ENCODE measurements at regions not wholly inside any gene's neighbourhood (a gene's known extent, or its start where the extent isn't known, plus 50 kb on each side); places are given as distances from the start of the nearest gene placed in this dataset.

DNA sequence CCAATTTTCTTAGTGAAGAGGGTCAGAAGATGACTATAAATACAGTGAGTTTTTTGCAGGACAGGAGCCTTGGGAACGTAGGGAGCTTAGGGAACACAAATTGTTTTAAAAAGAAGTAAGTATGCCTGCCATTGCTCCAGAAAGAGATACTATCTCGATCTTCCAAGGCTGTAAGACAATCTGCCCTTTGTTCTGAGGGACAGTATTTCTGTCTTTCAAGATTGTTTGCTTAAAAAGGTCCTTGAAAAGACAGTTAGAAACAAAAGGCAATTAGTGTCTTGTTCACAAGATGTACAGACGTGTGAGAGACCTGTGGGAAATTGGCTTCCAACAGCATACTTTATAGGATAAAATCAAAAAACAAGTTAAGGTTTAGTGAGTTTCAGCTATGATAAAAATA lies 321.2 kb upstream of the FAR2 start:
- FAIRE-seq, result no peak

DNA sequence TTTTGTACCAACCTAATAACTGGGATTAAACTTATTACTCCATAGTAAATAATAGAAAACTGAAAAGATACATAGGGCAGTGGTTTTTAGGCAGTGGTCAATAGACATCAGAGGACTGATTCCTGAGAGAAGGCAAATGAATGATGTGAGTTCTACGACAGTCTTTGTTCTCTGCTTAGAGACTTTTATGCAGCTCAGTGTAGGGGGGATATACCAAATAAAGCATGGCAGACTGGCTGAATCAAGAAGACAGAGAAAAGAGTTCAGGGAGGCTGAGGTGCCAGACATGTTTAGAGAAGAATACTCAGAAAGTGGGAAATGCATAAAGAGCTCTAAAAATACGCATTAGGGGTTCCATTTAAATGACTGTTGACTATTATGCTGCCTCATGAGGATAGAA lies 320.8 kb upstream of the FAR2 start:
- no peak for FAIRE-seq

DNA sequence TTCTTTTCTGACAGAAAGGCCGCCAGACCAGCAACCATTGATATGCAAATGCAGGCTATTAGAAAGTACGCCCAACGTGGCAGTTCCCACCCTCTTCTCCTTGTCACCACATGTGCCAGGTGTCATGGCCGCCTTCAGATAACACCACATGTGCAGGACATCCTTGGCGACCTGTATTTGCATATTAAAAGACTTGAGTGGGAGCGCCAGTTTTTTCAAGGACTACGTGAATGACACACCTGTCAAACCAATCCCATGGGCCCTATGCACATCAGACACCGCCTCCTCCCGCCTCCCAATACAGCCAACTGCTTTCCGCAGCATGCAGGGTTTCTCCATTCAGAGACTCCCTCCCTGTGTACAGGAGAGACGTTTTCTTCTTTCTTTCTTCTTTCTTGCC lies 318.6 kb upstream of the FAR2 start:
- FAIRE-seq, result no peak

DNA sequence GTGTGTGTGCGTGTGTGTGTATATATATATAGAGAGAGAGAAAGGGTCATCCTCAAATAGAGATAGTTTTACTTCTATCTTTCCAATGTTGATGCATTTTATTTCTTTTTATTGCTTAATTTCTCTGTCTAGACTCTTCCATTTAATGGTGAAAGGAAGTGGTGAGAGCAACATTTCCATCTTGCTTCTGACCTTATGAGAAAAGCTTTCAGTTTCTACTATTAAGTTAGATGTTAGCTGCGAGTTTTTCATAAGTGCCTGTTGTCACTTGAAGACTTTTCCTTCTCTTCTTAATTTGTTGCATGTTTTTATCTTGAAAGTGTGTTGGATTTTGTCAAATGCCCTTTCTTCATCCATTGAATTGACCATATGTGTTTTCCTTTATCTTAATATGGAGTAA lies 304.4 kb upstream of the FAR2 start:
- FAIRE-seq, result no peak

DNA sequence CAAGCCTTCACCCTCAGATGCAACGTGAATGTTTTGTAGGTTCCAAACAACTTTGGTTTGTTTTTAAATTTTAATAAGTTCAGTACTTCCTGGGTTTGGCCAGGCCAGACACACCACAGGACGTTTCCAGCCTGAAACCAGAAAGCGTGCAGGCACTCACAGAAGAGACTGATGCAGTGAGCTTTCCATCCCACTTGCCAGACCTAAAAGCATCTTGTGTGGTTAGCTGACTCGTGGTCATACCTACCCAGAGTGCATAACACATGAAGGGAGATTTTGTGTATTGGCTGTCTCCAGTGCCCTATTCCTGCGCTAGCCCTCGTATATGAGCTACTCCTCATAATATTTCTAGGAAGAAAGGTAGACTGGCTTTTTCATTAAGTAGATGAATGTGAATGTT lies 297.3 kb upstream of the FAR2 start:
- FAIRE-seq, result no peak

DNA sequence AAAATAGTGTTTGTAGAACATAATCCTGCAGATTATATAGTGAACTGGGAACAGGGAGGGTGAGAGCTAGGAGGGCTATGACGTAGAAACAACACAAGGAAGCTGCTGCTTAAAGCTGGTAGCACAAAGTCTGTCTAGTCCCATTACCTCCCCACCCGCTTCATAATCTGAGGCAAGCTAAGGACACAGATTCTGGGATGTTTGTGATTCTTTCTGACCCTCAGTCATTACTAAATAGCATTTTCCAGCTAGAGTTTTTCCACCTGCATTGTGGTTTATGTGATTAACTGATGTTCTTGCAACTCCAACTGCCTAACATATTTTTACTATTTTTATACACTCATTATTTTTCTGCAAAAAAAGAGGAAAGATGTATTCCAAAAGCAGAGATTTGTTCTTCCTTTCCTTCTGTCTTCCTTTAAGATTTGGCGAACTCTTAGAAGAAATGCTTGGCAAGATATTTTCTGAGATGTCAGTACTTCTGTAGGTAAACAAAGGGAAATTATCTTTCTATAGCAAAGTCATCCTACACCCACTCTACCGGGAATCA lies 293.2 kb upstream of the FAR2 start:
- no peak for FAIRE-seq

DNA sequence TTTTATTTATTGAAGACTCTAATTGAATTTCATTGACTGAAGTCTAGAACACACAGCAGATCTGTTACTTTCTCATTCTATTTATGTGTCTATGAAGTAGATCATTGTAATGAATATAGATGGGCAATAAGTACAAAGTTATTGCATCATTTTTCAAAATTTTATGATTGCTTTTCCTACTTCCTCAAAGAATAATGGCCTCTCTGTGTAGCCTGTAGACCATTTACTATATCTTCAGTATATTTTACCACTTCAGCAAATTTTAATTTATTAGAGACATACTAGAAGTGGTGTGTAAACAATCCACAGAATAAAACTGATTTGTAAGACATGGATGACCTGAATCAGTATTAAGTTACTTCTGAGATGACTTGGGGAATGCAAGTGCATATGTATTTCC lies 291.7 kb upstream of the FAR2 start:
- no peak for FAIRE-seq

DNA sequence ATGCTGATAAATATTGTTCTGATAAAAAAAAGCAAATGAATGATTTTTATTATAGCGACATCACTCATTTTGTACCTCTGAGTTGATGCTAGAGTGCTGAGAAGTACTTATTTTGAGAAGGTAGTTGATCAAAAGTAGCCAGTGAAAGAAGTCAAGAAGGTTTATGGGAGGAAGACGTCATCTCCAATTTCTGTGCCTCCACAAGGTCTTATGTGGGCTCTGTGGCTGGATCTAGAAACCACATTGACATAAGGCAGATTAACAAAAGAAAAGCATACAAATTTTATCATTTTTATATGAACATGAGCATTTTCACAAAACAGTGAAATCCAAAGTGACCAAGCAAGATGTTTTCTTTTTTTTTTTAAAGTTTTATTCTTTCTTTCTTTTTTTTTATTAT lies 289.5 kb upstream of the FAR2 start:
- no peak for FAIRE-seq

DNA sequence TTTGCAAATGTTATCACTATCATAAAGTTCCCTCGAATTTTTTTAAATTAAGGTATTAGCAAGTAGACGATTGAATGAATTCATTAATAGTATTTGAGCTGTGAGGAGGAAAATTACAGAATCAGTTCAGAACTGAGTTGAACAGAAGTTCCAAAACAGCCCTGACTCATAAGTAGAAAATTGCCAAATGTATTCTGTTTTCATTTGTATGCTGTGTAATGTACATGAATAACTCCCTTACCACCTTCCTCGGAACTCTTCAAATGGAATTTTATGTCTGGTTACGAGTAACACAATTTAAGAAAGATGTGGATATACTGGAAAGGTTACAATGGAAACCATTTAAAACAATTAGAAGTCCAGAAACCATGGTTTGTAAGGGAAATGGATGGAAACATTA lies 283.3 kb upstream of the FAR2 start:
- FAIRE-seq, result no peak

DNA sequence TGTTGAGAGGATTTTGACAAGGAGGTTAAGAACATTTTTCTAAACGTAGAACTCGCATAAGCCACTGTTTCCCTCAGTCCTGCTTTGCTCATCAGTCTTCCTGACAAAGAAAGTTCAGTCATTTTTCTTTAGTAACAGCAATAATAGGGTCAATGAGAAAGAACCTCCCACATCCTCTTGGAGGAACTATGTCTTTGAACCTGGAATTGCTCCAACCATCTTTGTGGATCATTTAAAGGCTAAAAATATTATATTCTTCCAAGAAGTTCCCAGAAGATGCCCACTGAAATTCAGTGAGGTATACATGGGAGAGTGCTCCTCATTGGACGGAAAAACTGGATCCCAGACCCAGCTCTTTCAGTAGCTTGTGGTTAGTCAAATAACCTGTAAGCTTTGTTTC lies 282.8 kb upstream of the FAR2 start:
- FAIRE-seq, result no peak

DNA sequence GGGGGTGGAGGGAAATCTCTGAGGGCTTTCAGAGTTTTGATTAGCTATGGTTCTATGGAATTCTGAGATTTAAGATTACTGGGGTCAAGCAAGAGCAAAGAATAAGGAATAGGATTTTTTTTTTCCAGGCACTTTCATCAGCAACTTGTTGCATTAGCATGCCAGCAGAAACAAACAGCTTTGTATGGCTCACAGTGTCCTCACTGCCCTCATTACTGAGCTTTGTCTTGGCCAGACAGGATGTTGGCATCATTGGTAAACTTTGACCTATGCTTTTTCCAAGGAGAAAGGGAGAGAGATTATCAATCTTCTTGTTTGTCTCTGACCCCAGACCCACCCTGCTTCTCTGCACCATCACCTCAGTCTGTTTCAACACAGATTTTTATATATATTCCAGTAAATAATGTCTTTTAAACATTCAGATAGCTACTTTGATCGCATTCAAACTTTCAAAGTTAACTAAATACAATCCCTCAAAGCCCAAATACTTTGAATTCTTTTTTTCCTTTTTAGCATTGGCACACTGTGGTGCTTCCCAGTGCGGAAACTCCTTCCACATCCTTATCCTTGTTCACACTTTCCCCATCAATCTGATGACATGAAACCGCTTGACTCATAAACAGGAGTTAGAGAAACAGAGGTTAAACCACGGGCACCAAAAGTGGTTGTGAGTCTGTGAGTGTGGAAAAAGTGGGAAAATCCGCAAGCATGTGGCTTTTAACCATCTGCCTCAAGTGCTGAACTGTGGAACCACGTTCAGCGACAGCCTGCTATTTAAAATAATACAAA lies 282.2 kb upstream of the FAR2 start:
- no peak for FAIRE-seq

DNA sequence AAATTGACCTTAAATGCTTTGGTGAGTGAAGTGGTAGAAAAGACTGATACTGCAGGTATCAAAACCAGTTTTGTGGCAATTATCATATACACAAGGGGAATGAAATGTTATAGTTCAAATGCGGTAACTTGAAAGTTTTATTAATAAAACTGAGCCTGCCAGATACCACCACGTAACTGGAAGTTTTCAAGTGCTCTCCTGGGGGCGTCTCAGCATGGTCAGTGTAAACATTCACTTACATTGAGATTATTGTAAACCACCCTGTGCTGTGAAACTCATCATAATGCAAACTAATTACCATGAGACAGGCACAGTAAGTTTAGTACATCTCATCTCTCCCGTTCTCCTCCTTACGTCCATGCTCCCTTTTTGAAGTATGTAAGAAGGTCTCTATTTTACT lies 280.7 kb upstream of the FAR2 start:
- no peak for FAIRE-seq

DNA sequence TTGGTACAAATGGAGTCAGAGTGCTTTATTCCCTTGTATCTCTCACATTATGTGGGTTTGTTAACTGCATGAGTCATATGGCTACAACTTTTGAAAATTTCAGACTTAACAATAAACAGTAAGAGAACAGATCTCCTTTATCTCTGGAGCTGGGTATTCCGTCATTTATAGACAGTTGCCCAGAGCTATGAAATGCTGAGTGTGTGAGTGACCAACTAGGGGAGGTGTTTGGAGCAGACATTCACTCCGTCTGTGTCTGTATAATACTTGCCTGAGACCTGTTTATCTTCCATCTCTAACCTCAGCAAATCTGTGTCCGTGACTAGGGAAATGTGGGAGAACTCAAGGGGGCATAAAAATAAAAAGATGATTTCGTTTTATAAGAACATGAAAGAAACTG lies 279.9 kb upstream of the FAR2 start:
- no peak for FAIRE-seq

DNA sequence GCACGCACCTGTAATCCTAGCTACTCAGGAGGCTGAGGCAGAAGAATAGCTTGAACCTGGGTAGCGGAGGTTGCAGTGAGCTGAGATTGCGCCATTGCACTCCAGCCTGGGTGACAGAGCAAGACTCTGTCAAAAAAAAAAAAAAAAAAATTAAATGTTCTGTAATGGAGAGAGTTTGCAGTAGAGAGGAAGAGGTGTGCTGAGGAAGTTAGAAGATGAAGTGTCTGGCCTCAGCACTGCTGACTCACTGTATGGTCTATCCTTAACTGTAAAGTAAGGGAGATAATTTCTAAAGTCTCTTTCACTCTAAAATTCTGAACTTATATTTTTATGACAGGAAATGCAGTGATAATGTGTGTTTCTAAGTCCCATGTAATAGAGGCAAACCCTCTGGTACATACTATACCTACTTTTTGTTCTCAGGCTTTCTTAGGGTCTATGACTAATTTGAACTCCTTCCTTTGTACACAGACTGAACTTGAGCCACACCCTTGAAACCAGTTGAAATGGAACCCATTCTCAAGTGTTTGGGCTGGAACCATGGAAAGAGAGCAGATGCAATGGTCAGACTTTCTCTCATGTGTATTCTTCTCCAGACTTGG lies 278.1 kb upstream of the FAR2 start:
- FAIRE-seq, result no peak

DNA sequence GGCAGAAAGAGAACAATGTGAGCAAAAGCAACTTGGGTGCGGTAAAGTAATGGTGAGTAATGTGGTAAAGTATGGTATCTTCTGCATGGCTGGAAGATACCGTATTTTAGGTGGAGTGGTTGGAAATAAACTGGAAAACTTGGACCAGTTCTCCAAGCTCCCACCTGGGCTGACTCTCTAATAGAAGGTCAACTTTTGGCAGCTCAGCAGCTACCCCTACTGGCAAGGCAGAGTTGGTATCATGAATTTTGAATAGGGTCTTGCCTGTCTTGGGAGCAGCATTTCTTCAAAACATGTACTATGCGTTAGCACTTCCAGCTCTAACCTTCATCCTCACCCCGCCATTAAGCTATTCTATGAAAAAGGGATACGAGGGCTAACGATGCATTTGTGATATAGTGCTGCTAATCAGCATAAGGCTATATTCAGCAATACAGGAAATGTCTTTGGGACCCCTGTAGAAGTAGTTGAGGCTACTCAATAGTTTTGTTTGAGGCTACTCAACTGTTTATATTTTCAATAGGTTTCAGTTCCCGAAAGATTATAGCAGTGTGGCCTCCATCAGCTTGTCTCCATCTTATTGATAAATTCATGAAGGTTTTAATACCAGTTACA lies 276.3 kb upstream of the FAR2 start:
- no peak for FAIRE-seq

DNA sequence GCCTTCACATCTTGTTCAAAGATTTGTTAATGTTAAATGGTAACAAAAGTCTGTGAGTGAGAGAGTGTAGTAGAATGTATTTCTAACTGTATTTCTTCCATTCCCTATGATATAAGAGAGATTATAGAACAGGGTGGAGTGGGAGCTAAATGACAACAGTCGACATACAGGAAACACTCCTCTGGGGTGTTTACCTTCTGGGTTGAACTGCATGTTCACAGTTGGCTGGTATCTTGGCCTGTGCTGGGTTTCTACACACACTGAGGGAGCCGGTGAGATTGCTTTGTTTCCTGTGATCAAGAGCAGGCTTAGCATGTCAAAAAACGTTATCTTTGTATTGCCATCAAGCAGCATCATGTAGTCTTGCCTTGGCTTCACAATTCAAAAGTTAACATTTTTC lies 274.3 kb upstream of the FAR2 start:
- FAIRE-seq, result no peak

DNA sequence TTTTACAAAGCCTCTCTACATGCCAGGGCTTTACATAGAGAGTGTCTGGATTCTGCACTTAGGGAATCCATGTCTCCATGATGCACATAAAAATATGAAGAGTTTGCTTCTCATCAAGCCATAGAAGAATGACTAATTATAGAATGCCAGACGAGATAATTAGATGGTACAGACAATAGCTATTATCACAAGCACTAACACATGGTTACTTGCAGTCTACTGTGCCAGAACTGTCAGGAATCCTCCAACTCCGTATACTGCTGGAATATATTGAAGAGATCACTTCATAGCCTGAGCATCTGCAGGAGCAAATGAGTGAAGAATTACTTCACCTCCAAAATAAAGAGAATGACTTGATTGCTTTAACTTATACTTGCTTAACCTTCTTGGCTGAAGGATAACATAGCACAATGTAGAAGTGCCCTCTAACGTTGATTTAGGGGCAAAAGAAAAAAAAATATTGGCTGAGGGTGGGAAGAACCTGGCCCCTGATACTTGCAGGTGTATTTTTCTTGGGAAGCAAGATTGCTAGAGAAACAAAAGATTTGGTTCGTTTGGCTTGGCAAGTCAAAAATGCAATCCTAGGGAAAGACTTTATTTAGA lies 272.8 kb upstream of the FAR2 start:
- no peak for FAIRE-seq

DNA sequence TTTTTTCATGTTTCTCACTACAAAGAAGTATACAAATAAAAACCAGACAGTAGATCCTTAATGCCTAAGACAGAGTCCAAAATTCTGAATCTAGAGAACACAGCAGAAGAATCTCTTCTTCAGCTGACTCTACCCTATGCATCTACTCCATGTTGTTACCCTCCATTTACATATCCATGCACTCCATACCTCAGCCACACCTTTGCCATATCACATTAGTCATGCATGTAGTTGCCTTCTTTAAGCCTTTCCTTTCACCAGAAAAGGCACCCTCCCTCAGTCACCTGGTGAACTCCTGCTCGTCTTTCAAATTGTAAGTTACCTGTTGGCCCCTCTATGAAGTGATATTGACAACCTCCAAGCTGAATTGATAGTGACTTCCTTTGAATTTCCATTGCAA lies 271.2 kb upstream of the FAR2 start:
- FAIRE-seq, result no peak

DNA sequence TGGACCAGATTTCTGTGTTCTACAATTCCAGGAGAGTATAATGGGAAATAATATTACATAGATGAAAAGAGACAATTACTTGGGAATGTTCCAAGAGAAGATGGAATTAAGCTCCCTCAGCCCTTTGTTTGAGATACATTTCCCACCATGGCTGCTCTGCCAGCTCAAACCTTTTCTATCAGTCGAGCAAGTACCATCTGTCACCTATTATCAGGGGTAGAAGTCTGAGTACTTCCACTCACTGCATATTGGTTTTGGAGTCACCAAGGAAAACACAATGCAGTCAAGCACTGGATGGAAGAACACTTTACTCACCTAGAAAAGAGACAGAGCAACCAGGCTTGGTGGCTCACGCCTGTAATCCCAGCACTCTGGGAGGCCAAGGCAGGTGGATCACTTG lies 270.4 kb upstream of the FAR2 start:
- no peak for FAIRE-seq

DNA sequence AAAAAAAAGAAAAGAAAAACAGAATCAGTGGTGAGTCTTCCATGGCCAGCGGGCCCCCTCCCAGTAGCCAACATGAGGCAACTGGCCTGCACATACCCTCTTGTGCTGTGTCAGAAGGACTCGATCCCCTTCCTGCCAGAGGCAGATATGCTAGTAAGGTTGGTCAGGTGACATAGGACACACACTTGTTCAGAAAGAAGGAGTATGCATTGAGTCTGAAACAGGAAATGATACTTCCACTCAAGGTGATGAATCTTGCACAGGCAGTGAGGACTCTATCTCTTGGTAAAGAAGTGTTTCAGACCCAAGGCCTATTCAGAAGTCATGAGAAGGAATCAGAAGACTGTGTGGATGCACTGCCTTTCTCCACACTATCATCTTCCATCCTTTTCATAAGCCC lies 269.7 kb upstream of the FAR2 start:
- FAIRE-seq, result no peak

DNA sequence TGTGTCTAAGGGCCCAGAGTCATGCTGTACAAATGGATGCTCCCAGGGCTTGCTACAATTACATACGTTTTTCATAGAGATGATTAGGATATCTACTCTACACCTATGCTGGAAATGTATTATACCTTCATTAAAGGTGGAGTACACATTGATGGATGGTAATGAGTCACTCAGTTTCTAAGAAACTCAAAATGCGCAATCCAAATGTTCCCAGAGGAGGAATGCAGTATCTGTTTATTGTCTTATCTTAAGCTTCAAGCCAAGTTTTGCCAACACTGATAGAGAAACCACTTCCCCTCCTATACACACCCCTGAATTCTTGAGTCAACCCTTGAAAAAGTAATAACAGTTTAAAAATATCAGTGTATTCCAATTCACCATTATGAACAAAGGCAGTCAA lies 266.6 kb upstream of the FAR2 start:
- no peak for FAIRE-seq

DNA sequence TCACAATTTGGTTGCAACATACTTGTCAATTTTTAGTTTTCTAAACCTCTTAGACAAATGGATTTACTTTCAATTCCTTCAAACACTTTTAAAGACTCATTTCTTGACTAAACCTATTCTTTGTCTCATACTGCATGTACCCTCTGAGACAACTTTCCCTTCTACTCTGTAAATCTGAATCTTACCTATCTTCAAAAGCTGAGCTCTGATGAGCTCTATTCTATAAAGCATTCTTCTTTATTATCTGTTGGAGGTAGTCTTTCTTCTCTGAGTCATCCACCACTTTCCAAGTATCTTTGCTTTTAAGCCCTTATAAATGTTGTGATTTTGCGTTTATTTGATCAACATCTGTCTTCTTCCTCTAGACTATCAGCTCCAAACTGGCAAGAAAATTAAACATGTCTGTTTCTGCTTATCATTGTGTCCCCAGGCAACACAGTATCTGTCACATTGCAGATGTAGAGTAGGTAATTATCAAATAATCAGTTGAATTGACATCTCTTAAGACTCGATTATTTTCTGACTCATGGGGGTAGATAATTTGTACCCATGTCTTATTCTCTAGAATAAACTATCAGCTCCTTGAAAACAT lies 265.6 kb upstream of the FAR2 start:
- no peak for FAIRE-seq

DNA sequence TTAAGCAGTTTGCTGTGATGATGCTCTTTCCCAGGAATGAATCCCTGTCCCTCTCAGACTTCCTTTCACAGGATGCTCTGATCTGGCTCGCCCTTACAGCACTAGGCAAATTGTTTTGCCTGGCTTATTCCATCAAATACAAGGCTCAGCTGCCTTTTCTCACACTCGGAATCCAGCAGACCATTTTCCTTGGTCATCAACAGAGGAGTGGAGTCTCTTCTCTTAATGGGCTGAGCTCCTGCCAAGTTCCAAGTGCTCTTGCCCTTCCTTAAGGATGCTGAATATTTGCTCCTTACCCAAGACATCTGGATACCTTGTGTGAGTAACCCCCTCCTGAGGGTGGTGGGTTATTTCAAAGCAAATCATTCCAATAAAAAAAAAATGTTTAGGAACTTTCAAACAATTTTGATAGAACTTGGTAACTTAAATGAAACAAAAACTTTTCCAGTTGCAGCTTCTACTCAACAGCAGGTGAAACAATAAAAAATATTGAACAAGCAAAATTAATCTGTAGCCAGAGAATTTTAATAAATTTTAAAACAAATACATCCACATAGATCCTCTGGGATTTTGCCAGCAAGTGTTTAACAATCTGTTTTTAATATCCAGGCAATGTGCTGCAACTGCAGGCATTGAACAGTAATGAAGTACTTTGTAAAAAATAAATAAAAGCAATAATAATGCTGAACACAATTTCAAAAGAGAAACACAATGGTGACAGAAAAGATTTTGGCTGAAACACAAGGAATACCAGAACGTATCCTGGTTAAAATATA lies 264.0 kb upstream of the FAR2 start:
- no peak for FAIRE-seq
